ENCODE measurements at regions not wholly inside any gene's neighbourhood (a gene's known extent, or its start where the extent isn't known, plus 50 kb on each side); places are given as distances from the start of the nearest gene placed in this dataset.
"Not testable (repeated sequence)": the region's sequence is repeated elsewhere in the genome, so short reads cannot be mapped to it uniquely, and the experiment has no call there.

- no peak for DNase-seq
These were observed 120.9 kb upstream of the PITX1 start for GRCh38 chr5:135154961-135155360.

GRCh38 chr5:135154197-135154596 lies 120.2 kb upstream of the PITX1 start:
- no peak for DNase-seq

GRCh38 chr5:135153661-135154060 lies 119.6 kb upstream of the PITX1 start:
- DNase-seq: no peak

GRCh38 chr5:135153259-135153658 lies 119.2 kb upstream of the PITX1 start:
- DNase-seq: no peak

GRCh38 chr5:135151660-135152059 lies 117.6 kb upstream of the PITX1 start:
- DNase-seq: not testable (repeated sequence)

GRCh38 chr5:135151256-135151655 lies 117.2 kb upstream of the PITX1 start:
- no peak for DNase-seq

GRCh38 chr5:135150767-135151166 lies 116.7 kb upstream of the PITX1 start:
- DNase-seq: no peak

GRCh38 chr5:135149956-135150723 lies 116.1 kb upstream of the PITX1 start:
- no peak for DNase-seq

- DNase-seq: no peak
These were observed 115.4 kb upstream of the PITX1 start for GRCh38 chr5:135149229-135149955.

GRCh38 chr5:135147294-135148090 lies 113.5 kb upstream of the PITX1 start:
- DNase-seq: no peak

GRCh38 chr5:135145985-135146384 lies 112.0 kb upstream of the PITX1 start:
- no peak for DNase-seq

GRCh38 chr5:135143682-135144081 lies 109.7 kb upstream of the PITX1 start:
- not testable (repeated sequence) for DNase-seq

GRCh38 chr5:135141303-135142268 lies 107.6 kb upstream of the PITX1 start:
- DNase-seq: no peak

GRCh38 chr5:135140446-135141204 lies 106.6 kb upstream of the PITX1 start:
- DNase-seq: no peak

GRCh38 chr5:135139381-135140134 lies 105.5 kb upstream of the PITX1 start:
- DNase-seq: no peak

- DNase-seq: no peak
These were observed 104.3 kb upstream of the PITX1 start for GRCh38 chr5:135138116-135138850.

GRCh38 chr5:135137146-135137915 lies 103.3 kb upstream of the PITX1 start:
- DNase-seq: no peak

- no peak for DNase-seq
These were observed 102.5 kb upstream of the PITX1 start for GRCh38 chr5:135136546-135136945.

Measured in CD4-positive, alpha-beta T cell treated with Interleukin-17A for 4 hours (primary cell).